ENCODE measurements at regions not wholly inside any gene's neighbourhood (a gene's known extent, or its start where the extent isn't known, plus 50 kb on each side); places are given as distances from the start of the nearest gene placed in this dataset.

DNA sequence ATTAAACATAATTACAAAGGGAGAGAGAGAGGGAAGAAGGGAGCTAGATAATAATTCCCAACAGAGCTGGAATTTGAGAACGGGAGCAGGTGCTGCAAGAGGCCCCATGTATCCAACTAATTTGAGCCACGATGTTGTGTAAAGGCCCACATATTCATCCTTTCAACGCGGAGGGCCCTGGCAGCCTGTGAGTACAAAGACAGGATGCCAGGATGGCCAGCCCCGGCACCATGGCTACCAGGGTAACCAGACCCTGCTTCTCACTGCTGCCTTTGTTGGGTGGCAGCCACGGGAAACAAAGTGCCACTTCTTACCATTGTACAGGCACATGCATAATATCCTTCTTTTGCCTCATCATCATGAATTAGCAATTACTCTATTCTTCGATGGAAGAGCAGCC lies 492.0 kb upstream of the NRSN1 start:
- TF ChIP-seq, protein P1, sequence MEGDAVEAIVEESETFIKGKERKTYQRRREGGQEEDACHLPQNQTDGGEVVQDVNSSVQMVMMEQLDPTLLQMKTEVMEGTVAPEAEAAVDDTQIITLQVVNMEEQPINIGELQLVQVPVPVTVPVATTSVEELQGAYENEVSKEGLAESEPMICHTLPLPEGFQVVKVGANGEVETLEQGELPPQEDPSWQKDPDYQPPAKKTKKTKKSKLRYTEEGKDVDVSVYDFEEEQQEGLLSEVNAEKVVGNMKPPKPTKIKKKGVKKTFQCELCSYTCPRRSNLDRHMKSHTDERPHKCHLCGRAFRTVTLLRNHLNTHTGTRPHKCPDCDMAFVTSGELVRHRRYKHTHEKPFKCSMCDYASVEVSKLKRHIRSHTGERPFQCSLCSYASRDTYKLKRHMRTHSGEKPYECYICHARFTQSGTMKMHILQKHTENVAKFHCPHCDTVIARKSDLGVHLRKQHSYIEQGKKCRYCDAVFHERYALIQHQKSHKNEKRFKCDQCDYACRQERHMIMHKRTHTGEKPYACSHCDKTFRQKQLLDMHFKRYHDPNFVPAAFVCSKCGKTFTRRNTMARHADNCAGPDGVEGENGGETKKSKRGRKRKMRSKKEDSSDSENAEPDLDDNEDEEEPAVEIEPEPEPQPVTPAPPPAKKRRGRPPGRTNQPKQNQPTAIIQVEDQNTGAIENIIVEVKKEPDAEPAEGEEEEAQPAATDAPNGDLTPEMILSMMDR (IDR thresholded peaks at IDR 0.05): no peak
- no peak for TF ChIP-seq POLR2A (IDR thresholded peaks at IDR 0.05)

Data from tibial nerve (tissue), 3 donors.